Loucy (cell line): ENCODE measurements at regions not wholly inside any gene's neighbourhood (a gene's known extent, or its start where the extent isn't known, plus 50 kb on each side); places are given as distances from the start of the nearest gene placed in this dataset.

ENCODE experiments used
- H2AFZ ChIP-seq: fragments of 200-600 bp; sonication (generic); 2 replicates; pipeline ENCODE4 v1.6.0; 2016; ENCODE audit warnings: antibody characterized with exemption, mild to moderate bottlenecking, low read length, moderate library complexity
- H3F3A ChIP-seq: fragments of 200-600 bp; 2 replicates; pipeline ENCODE4 v1.6.0; 2016; ENCODE audit warnings: antibody characterized with exemption, low read depth, mild to moderate bottlenecking
- H3K27me3 ChIP-seq: fragments of 200-600 bp; sonication (generic); 2 replicates; pipeline ENCODE4 v1.6.1; 2014; ENCODE audit warnings: low read length, mild to moderate bottlenecking; ENCODE audit not compliant: insufficient read depth, poor library complexity, severe bottlenecking
- H3K36me3 ChIP-seq: fragments of 200-600 bp; sonication (generic); 2 replicates; pipeline ENCODE4 v1.6.1; 2016; ENCODE audit warnings: low read length; ENCODE audit not compliant: insufficient read depth
- H3K4me1 ChIP-seq: fragments of 200-600 bp; sonication (generic); 2 replicates; pipeline ENCODE4 v1.5.1; 2014; ENCODE audit warnings: low read length, mild to moderate bottlenecking; ENCODE audit not compliant: insufficient read depth, poor library complexity, severe bottlenecking
- H3K4me2 ChIP-seq: fragments of 200-600 bp; sonication (generic); 2 replicates; pipeline ENCODE4 v1.6.0; 2014; ENCODE audit warnings: antibody characterized with exemption, low read length, low read depth, mild to moderate bottlenecking; ENCODE audit not compliant: poor library complexity, severe bottlenecking
- H3K4me3 ChIP-seq: fragments of 200-600 bp; sonication (generic); 2 replicates; pipeline ENCODE4 v1.5.1; 2014; ENCODE audit warnings: low read length, mild to moderate bottlenecking, mixed read lengths; ENCODE audit not compliant: poor library complexity, severe bottlenecking
- H3K79me2 ChIP-seq: fragments of 200-600 bp; sonication (generic); 2 replicates; pipeline ENCODE4 v1.6.1; 2014; ENCODE audit warnings: low read length; ENCODE audit not compliant: insufficient read depth
- H3K9ac ChIP-seq: fragments of 200-600 bp; sonication (generic); 2 replicates; pipeline ENCODE4 v1.6.0; 2014; ENCODE audit warnings: mild to moderate bottlenecking, low read depth, low read length, moderate library complexity; ENCODE audit not compliant: poor library complexity, severe bottlenecking
- H3K9me2 ChIP-seq: fragments of 200-600 bp; sonication (generic); replicated peaks from 2 replicates; pipeline ENCODE4 v1.6.1; 2016; ENCODE audit warnings: low read depth, low read length, mixed read lengths
- H3K9me3 ChIP-seq: fragments of 200-600 bp; sonication (generic); 2 replicates; pipeline ENCODE4 v1.6.1; 2014; ENCODE audit warnings: mild to moderate bottlenecking, antibody characterized with exemption, low read length, low read depth; ENCODE audit not compliant: insufficient read depth
- H4K20me1 ChIP-seq: fragments of 200-600 bp; sonication (generic); 2 replicates; pipeline ENCODE4 v1.6.0; 2014; ENCODE audit warnings: antibody characterized with exemption, low read length, mild to moderate bottlenecking; ENCODE audit not compliant: insufficient read depth, poor library complexity, severe bottlenecking
- EZH2phosphoT487 ChIP-seq: fragments of 200-600 bp; IDR thresholded peaks from 2 replicates; pipeline ENCODE4 v1.6.1; 2018; ENCODE audit warnings: antibody characterized with exemption, mild to moderate bottlenecking, moderate library complexity, borderline replicate concordance
- TF ChIP-seq, protein P1 (sequence below): fragments of 200-600 bp; sonication (generic); conservative IDR thresholded peaks from 2 replicates; pipeline ENCODE4 v1.5.1; 2014; ENCODE audit warnings: mild to moderate bottlenecking, antibody characterized with exemption, low read length

DNA sequence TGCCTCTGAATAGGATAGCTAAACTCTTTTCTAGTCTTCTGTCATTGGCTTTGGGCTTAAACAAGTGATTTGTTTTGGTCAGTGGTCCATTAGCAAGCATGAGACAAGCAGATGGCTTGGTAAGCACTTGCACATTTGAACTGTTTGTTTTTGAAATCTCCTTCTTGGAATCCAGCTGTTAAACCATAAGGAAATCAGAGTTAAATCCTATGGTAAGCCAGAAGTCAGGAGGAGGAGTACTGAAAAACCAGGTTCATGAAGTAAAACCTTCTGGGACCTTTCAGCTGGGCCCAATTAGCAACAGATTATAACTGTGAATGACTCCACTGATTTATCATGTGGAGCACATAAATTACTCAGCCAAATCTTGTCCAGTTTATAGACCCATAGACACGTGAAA, 1042.5 kb upstream of the PABPC4L start:
- Histone ChIP-seq H3K4me2 (no peak overlapping the region), H3K36me3 (no peaks in the 10 kb centered on the region), H3K9me2 (no peaks in the 10 kb centered on the region)

GRCh38 chr4:135240796-135241195, 1039.2 kb upstream of the PABPC4L start:
- H3K36me3 ChIP-seq: no peaks in the 10 kb centered on the region
- no peaks in the 10 kb centered on the region for H3K9me2 ChIP-seq
- H3K4me1 ChIP-seq: no peaks in the 10 kb centered on the region
- no peak for TF ChIP-seq EZH2phosphoT487
- TF ChIP-seq, protein P1, sequence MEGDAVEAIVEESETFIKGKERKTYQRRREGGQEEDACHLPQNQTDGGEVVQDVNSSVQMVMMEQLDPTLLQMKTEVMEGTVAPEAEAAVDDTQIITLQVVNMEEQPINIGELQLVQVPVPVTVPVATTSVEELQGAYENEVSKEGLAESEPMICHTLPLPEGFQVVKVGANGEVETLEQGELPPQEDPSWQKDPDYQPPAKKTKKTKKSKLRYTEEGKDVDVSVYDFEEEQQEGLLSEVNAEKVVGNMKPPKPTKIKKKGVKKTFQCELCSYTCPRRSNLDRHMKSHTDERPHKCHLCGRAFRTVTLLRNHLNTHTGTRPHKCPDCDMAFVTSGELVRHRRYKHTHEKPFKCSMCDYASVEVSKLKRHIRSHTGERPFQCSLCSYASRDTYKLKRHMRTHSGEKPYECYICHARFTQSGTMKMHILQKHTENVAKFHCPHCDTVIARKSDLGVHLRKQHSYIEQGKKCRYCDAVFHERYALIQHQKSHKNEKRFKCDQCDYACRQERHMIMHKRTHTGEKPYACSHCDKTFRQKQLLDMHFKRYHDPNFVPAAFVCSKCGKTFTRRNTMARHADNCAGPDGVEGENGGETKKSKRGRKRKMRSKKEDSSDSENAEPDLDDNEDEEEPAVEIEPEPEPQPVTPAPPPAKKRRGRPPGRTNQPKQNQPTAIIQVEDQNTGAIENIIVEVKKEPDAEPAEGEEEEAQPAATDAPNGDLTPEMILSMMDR: no peak
- H3K4me3 ChIP-seq: no peak overlapping the region
- no peaks in the 10 kb centered on the region for H3K9me3 ChIP-seq
- no peaks in the 10 kb centered on the region for H3K27me3 ChIP-seq
- no peaks in the 10 kb centered on the region for H3F3A ChIP-seq
- no peak overlapping the region for H3K4me2 ChIP-seq
- H3K79me2 ChIP-seq: no peaks in the 10 kb centered on the region
- no peaks in the 10 kb centered on the region for H4K20me1 ChIP-seq
- H2AFZ ChIP-seq: no peak overlapping the region
- no peak overlapping the region for H3K9ac ChIP-seq

More for the DNA sequence above, 1042.5 kb upstream of the PABPC4L start:
- Histone ChIP-seq H3K79me2 (no peaks in the 10 kb centered on the region), H3K9me3 (no peaks in the 10 kb centered on the region), H3K4me1 (no peaks in the 10 kb centered on the region), H3K27me3 (no peaks in the 10 kb centered on the region), H3K4me3 (no peak overlapping the region), H3F3A (no peaks in the 10 kb centered on the region), H2AFZ (no peak overlapping the region), H4K20me1 (no peaks in the 10 kb centered on the region), H3K9ac (no peak overlapping the region)
- TF ChIP-seq, protein P1: no peak
- TF ChIP-seq EZH2phosphoT487: no peak

DNA sequence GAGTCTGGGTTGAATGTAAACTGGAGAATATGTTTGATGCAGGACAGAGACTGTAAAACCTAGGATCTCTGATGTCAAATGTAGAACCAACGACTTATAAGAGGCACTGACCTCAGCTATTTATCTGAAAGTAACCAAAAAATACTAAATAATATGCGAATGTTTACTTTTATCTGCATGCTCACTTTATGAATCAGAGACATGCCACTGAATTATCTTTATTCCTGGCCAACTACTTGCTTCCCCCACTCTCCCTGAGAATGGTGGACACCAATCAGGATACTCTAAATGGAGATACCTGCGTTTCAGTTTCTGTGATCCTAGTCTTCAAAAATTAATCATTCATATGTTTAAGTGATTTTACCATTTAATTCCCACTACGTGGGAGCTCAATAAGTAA, 1038.4 kb upstream of the PABPC4L start:
- Histone ChIP-seq H3F3A (no peaks in the 10 kb centered on the region), H3K79me2 (no peaks in the 10 kb centered on the region), H2AFZ (no peak overlapping the region), H3K4me1 (no peaks in the 10 kb centered on the region), H3K4me2 (no peak overlapping the region), H3K9me2 (no peaks in the 10 kb centered on the region), H3K4me3 (no peak overlapping the region), H3K36me3 (no peaks in the 10 kb centered on the region), H4K20me1 (no peaks in the 10 kb centered on the region), H3K9me3 (no peaks in the 10 kb centered on the region), H3K27me3 (no peaks in the 10 kb centered on the region), H3K9ac (no peak overlapping the region)
- TF ChIP-seq EZH2phosphoT487: no peak
- TF ChIP-seq, protein P1: no peak
